Activated T-cell treated with anti-CD3 and anti-CD28 coated beads, Interleukin-2, amount 50 U/mL, for 24 hours (primary cell): ENCODE measurements at regions not wholly inside any gene's neighbourhood (a gene's known extent, or its start where the extent isn't known, plus 50 kb on each side); places are given as distances from the start of the nearest gene placed in this dataset.

Source experiments
- DNase-seq: peaks from one replicate; pipeline ENCODE4 v3.0.0-alpha.2; 2020
- H3K27ac Mint-ChIP-seq: 2 replicates; pipeline ENCODE4 v1.8.0; 2020; ENCODE audit warnings: mild to moderate bottlenecking, mixed read lengths
- H3K27me3 Mint-ChIP-seq: 2 replicates; pipeline ENCODE4 v1.8.0; 2020; ENCODE audit warnings: mixed read lengths
- H3K36me3 Mint-ChIP-seq: 2 replicates; pipeline ENCODE4 v1.8.0; 2020; ENCODE audit warnings: low read depth, mixed read lengths
- H3K4me1 Mint-ChIP-seq: 2 replicates; pipeline ENCODE4 v1.8.0; 2020; ENCODE audit warnings: low read depth, mixed read lengths
- H3K4me3 Mint-ChIP-seq: 2 replicates; pipeline ENCODE4 v1.8.0; 2020; ENCODE audit warnings: mild to moderate bottlenecking, moderate library complexity, mixed read lengths
- H3K9me3 Mint-ChIP-seq: 2 replicates; pipeline ENCODE4 v1.8.0; 2020; ENCODE audit warnings: mixed read lengths

DNA sequence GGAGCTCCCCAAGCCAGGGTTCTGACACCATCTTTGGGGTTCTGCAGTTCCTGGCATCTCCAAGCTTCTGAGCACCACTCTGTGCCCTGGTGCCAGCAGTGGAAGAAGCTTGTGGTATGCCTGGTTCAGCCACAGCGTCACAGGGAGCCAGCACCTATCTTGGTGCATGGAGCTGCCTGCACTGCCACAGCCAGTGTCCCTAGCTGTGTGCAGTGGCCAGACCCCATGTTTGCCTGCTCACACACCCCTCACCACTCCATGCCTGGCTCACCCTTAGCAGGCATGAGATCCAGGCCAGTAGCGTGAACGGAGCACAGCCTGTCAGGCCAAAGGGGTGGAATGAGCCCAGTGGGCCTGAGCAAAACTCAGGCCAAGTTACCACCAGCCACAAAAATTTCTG, 290.2 kb upstream of the LRATD1 start:
- Mint-ChIP-seq H3K4me1 (no peaks in the 10 kb centered on the region), H3K9me3 (peaks cover 3% of the 10 kb centered on the region), H3K27me3 (no peaks in the 10 kb centered on the region), H3K27ac (no peak overlapping the region), H3K4me3 (no peak overlapping the region), H3K36me3 (no peaks in the 10 kb centered on the region)
- DNase-seq: no peak

DNA sequence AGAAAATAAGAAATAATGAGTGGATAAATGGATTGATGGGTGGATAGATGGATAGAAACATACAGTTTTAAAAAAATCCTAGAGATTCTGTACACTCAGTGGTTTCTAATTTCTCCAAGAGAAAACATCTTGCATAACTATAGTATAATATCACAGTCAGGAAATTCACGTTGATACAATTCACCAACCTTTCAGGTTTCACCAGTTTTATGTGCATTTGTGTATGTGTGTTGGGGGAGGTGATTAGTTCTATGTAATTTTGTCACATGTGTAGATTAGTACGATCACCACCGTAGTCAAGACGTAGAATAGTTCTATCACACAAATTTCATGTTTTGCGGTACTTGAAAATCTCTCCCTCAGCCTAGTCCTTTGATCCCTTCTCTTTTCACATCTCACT, 288.2 kb upstream of the LRATD1 start:
- Mint-ChIP-seq H3K4me3 (no peak overlapping the region), H3K9me3 (peaks cover 4% of the 10 kb centered on the region), H3K27ac (no peak overlapping the region), H3K27me3 (no peaks in the 10 kb centered on the region), H3K4me1 (no peaks in the 10 kb centered on the region), H3K36me3 (no peaks in the 10 kb centered on the region)
- DNase-seq: no peak

DNA sequence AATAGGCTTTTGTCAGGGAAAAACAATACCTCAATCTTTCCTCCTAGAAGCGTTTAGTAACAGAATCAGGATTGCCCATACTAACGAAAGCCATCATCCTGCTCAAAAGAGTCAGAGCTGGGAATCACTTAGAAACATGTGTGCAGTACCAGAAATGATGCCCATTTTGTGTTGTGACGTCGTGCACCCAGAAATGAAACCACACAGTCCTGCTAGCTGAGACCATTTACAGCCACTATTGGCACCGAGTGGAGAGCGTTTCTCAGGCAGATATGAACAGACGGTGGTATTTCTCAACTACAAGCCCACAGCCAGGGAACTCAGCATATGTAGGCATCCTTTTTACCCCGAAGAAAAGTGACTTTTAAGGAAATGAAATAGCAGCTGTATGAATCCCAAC, 284.3 kb upstream of the LRATD1 start:
- Mint-ChIP-seq H3K27ac (no peak overlapping the region), H3K27me3 (no peaks in the 10 kb centered on the region), H3K36me3 (no peaks in the 10 kb centered on the region), H3K9me3 (peaks cover 11% of the 10 kb centered on the region), H3K4me3 (no peak overlapping the region), H3K4me1 (no peaks in the 10 kb centered on the region)
- no peak for DNase-seq

DNA sequence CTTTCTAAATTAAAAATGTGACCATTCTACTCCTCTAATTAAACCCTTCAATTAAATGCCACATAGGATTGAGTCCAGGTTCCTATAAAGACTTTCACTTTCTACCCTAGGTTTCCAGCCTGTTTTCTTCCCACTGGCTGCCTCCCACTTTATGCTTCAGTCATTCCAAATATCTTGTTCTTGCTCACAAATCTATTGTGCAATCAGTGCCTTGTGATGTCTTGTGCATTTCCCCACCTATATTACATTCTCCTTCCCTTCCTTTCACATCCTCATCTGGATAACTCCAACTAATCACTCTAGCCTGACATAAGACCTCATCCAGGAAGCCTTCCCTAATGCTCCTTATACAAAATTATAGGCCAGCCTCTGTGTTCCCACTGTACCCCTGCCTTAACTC, 281.7 kb upstream of the LRATD1 start:
- Mint-ChIP-seq H3K4me1 (no peaks in the 10 kb centered on the region), H3K36me3 (no peaks in the 10 kb centered on the region), H3K4me3 (no peak overlapping the region), H3K27ac (no peak overlapping the region), H3K9me3 (peaks cover 12% of the 10 kb centered on the region), H3K27me3 (no peaks in the 10 kb centered on the region)
- no peak for DNase-seq

DNA sequence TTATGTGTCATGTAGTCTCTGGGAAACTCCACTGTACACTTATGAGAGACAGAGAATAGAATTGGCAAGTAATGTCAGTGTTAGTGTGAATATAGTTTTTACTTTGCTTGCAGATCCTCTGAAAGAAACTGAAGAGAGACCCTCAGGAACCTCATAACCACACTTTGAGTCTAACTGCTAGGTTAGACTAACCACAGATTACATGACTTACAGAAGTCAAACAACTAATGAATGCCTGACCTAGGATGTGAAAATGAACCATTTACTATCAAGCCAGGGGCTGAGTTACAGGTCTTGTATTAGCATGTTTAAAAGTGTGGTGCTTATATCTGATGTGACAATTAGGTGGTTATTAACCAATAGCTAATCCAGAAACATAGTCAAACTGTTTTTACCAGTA, 280.4 kb upstream of the LRATD1 start:
- no peak overlapping the region for H3K4me3 Mint-ChIP-seq

DNA sequence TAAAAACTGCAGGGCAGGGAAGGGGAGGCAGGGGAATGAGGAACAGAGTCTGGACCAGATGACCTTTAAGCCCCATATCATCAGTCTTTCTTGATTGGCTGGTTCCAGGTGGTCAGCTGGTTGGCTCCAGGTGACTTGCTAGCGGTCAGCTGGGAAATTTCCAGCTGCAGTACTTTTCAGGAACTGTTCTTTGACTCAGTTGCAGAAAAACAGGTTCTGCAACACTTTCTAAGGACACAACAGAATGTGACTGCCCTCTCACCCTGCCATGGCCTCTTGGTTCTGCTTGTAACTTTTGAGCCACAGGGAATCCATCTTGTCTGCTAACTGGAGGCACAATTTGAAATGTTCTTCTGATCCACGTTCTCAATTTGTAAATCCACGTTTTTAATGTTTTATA, 278.3 kb upstream of the LRATD1 start:
- DNase-seq: no peak
- no peaks in the 10 kb centered on the region for H3K36me3 Mint-ChIP-seq
- H3K4me3 Mint-ChIP-seq: no peak overlapping the region
- no peaks in the 10 kb centered on the region for H3K4me1 Mint-ChIP-seq
- no peaks in the 10 kb centered on the region for H3K27me3 Mint-ChIP-seq
- peaks cover 10% of the 10 kb centered on the region for H3K9me3 Mint-ChIP-seq
- no peak overlapping the region for H3K27ac Mint-ChIP-seq

More for the DNA sequence above, 280.4 kb upstream of the LRATD1 start:
- Mint-ChIP-seq H3K36me3 (no peaks in the 10 kb centered on the region), H3K9me3 (peaks cover 13% of the 10 kb centered on the region), H3K27ac (no peak overlapping the region), H3K4me1 (no peaks in the 10 kb centered on the region), H3K27me3 (no peaks in the 10 kb centered on the region)
- no peak for DNase-seq

DNA sequence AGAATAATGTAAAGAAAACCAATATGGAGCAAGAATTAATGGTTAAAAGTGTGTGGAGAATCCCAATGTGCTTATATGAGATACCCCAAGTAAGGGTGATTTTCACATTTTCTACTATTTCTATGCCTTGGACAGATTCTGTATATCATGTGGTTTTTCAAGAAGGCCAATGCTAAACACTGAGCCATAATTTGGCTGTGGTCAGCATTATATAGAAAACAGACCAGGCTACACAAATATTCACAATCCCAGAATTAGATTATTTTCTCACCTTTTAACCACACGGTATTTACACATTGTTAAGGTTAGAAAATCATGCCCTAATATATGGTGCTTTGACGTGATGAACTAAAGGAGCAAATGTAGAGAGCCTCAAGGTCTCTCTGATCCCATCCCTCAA, 277.4 kb upstream of the LRATD1 start:
- H3K4me1 Mint-ChIP-seq: no peaks in the 10 kb centered on the region
- DNase-seq: no peak
- no peaks in the 10 kb centered on the region for H3K36me3 Mint-ChIP-seq
- H3K27me3 Mint-ChIP-seq: no peaks in the 10 kb centered on the region
- no peak overlapping the region for H3K4me3 Mint-ChIP-seq
- peaks cover 10% of the 10 kb centered on the region for H3K9me3 Mint-ChIP-seq
- no peak overlapping the region for H3K27ac Mint-ChIP-seq

DNA sequence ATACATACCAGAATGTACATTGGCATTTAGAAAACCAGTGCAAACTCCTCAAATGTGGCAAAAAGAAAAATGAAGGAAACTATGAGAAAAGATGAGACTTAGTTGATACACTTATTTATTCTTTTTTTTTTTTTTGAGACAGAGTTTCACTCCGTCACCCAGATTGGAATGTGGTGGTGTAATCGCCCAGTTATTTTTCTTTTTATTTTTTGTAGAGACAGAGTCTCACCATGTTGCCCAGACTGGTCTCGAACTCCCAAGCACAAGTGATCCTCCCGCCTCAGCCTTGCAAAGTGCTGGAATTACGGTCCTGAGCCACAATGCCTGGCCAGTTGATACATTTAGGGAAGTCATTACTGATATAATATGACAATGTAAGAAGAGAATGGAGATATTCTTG, 274.2 kb upstream of the LRATD1 start:
- Mint-ChIP-seq H3K9me3 (peaks cover 5% of the 10 kb centered on the region), H3K4me1 (no peaks in the 10 kb centered on the region), H3K4me3 (no peak overlapping the region), H3K36me3 (no peaks in the 10 kb centered on the region), H3K27ac (no peak overlapping the region), H3K27me3 (no peaks in the 10 kb centered on the region)
- DNase-seq: no peak

DNA sequence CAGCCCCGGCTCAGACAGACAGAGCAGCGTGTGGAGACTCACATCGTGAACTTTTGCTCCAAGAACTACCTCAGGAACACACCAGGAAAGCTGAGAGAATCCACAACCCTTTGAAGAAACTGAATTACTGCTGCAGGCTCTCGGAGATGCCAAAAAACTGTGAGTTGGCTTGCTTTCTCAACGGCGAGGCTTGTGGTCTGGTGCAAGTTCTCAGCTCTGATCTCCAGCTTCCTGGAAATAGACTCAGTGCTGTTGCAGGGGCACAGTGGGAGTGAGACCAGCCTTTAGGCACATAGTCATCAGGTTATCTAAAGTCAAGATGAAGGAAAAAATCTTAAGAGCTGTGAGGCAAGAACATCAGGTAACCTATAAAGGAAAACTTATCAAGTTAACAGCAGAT, 273.7 kb upstream of the LRATD1 start:
- H3K36me3 Mint-ChIP-seq: no peaks in the 10 kb centered on the region
- H3K27me3 Mint-ChIP-seq: no peaks in the 10 kb centered on the region
- no peaks in the 10 kb centered on the region for H3K4me1 Mint-ChIP-seq
- H3K4me3 Mint-ChIP-seq: no peak overlapping the region
- H3K9me3 Mint-ChIP-seq: peaks cover 5% of the 10 kb centered on the region
- H3K27ac Mint-ChIP-seq: no peak overlapping the region
- no peak for DNase-seq

DNA sequence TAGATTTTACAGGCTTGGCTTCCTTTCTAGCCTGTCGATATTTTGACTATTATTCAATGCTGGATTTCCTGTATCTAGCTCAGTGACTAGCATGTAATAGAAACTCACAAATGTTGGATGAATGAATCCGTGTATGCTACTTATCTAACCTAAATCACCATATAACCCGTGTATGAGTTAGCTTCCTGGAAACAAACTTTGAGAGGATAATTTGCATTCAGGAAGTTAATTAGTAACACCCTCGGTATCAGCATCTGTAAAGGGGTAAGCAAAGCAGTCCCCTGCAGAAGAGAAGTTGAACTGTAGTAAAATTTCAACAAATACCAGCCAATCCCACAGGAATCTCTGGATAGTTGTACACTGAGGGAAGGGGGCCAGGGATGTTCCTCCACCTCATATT, 269.4 kb upstream of the LRATD1 start:
- Mint-ChIP-seq H3K27me3 (no peaks in the 10 kb centered on the region), H3K4me1 (no peaks in the 10 kb centered on the region)
- DNase-seq: no peak

DNA sequence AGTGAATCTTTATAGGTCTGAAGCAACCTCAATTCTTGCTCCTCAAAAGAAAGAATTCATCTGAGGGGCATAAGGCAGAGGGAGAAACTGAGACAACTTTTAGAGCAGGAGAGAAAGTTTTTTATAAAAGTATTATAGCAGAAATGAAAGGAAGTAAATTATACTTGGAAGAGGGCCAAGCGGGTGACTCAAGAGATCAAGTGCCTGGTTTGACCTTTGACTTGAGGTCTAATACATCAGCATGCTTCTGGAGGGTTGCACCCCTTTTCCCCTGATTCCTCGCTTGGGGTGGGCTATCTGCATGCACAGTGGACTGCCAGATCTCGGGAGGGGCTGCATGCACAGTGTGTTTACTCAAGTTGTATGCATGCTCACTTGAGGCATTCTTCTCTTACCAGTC, 268.5 kb upstream of the LRATD1 start:
- DNase-seq: no peak
- H3K4me1 Mint-ChIP-seq: no peaks in the 10 kb centered on the region
- H3K9me3 Mint-ChIP-seq: peaks cover 3% of the 10 kb centered on the region
- H3K27ac Mint-ChIP-seq: no peak overlapping the region
- H3K4me3 Mint-ChIP-seq: no peak overlapping the region
- H3K27me3 Mint-ChIP-seq: no peaks in the 10 kb centered on the region
- no peaks in the 10 kb centered on the region for H3K36me3 Mint-ChIP-seq

More for the DNA sequence above, 269.4 kb upstream of the LRATD1 start:
- no peak overlapping the region for H3K4me3 Mint-ChIP-seq
- no peak overlapping the region for H3K27ac Mint-ChIP-seq
- no peaks in the 10 kb centered on the region for H3K36me3 Mint-ChIP-seq
- H3K9me3 Mint-ChIP-seq: peaks cover 3% of the 10 kb centered on the region

DNA sequence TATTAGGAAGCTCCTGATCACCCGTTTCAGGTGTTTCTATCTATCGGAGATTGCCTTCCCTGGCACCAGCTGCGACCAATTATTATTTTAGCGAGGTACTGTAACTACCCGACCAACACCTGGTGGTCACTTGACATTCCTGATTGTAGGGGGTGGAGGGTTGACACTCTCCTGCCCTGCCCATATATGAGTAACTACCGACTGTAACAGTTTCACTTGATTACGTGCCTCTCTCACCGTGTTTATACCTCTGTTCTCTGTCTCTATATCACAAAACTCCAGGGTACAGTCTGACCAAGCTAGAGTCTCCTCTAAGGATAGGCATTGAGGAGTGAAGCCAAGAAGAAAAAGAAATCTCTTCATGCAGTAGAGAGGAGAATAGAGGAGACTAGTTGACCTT, 268.0 kb upstream of the LRATD1 start:
- no peaks in the 10 kb centered on the region for H3K27me3 Mint-ChIP-seq
- no peaks in the 10 kb centered on the region for H3K36me3 Mint-ChIP-seq
- no peak for DNase-seq
- H3K27ac Mint-ChIP-seq: no peak overlapping the region
- peaks cover 3% of the 10 kb centered on the region for H3K9me3 Mint-ChIP-seq
- no peaks in the 10 kb centered on the region for H3K4me1 Mint-ChIP-seq
- no peak overlapping the region for H3K4me3 Mint-ChIP-seq

DNA sequence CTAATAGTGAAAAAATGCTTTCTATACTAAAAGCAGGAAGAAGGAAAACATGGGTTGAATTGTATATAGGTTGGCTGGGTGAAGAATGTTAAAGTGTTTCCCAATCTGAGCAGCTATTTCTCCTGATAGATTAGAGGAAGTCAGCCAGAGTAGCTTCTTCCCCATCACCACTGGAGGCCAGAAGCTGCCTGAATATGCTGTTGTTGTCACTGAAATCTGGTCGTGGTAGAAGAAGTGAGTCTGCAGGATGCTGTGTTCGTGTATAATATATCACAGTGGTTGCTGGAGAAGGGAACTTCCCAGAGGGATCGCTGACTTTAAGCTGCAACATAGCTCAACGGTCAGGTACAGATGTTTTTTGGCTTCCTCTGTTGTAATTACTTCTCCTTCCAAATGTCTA, 247.5 kb upstream of the LRATD1 start:
- H3K9me3 Mint-ChIP-seq: no peaks in the 10 kb centered on the region
- DNase-seq: no peak
- H3K4me1 Mint-ChIP-seq: no peaks in the 10 kb centered on the region
- no peak overlapping the region for H3K27ac Mint-ChIP-seq
- no peaks in the 10 kb centered on the region for H3K27me3 Mint-ChIP-seq
- no peak overlapping the region for H3K4me3 Mint-ChIP-seq
- H3K36me3 Mint-ChIP-seq: no peaks in the 10 kb centered on the region

DNA sequence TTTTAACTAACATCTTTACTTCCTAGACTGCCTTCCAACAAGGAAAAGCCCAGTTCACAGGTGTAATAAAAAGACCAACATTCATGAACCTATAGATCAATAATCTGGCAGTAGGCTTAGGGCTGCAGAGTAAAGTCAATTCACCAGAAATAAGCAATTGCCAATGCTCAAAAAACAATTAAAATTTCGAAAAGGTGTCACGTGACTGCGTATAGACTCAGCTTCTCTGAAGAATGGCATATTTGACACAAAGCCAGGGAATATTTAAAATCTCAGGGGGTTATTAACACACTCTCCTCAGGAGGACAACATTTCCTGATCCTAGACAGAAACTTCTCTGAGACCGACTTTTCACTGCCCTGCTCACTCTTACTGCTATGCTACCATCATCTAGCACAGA, 245.2 kb upstream of the LRATD1 start:
- Mint-ChIP-seq H3K9me3 (no peaks in the 10 kb centered on the region), H3K27ac (no peak overlapping the region), H3K36me3 (no peaks in the 10 kb centered on the region), H3K4me3 (no peak overlapping the region), H3K4me1 (no peaks in the 10 kb centered on the region), H3K27me3 (no peaks in the 10 kb centered on the region)
- no peak for DNase-seq

DNA sequence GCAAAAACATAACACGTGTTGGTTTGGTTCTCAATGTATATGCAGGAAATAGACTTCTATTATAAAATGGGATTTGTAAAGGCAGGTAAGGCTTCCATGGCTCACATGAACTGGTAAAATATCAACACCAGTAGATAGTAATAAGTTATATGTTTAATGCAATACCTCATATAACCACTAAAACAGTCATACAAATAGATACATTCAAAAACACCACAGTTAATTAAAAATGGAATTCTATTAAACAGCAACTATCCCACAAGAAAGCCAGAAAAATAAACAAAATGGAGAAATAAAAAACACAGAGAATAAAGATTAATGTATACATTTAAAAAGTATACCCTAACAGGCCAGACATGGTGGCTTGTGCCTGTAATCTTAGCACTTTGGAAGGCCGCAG, 243.8 kb upstream of the LRATD1 start:
- Mint-ChIP-seq H3K36me3 (no peaks in the 10 kb centered on the region), H3K27ac (no peak overlapping the region), H3K4me3 (no peak overlapping the region), H3K27me3 (no peaks in the 10 kb centered on the region), H3K4me1 (no peaks in the 10 kb centered on the region), H3K9me3 (no peaks in the 10 kb centered on the region)
- DNase-seq: no peak

DNA sequence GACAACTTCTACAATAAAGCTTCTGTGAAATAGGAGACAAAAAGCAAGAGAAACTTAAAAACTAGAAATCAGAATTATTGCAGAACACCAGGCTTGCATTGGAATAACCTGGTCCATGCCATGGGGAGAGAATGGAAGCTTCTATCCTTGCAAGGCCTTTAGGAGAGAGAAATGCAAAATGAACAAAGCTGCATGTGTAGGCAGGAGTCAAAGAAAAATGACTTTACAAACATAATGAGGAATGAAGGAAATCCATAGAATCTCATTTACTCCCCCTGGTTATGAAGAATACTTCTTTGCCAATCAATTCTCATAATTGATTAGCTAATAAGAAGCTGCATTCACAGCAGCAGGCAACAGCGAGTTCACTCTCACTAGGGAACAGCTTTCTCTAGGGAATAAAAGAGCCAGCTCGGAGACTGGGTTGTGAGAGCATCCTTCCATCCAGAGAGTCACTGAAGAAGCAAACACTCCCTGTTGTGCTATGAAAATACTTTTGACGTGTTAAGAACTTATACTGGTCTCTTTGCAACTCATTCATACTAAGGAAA, 235.9 kb upstream of the LRATD1 start:
- peaks cover 3% of the 10 kb centered on the region for H3K9me3 Mint-ChIP-seq
- DNase-seq: no peak
- H3K27me3 Mint-ChIP-seq: no peaks in the 10 kb centered on the region
- H3K36me3 Mint-ChIP-seq: no peaks in the 10 kb centered on the region
- H3K27ac Mint-ChIP-seq: no peak overlapping the region
- no peak overlapping the region for H3K4me3 Mint-ChIP-seq
- no peaks in the 10 kb centered on the region for H3K4me1 Mint-ChIP-seq
